K562 (cell line): ENCODE measurements at regions not wholly inside any gene's neighbourhood (a gene's known extent, or its start where the extent isn't known, plus 50 kb on each side); places are given as distances from the start of the nearest gene placed in this dataset.

Source experiments
- ATAC-seq: fragments of 200-7000 bp; cut with Tn5 transposase; 3 replicates; pipeline ENCODE4 v1.9.1; 2020; ENCODE audit warnings: moderate library complexity
- BruUV-seq: library from RNA; stranded (reverse); fragments of 400-500 nt; replicated peaks from 2 replicates; lab custom pipeline; 2021; lab: Mats Ljungman, UMichigan
- CTCF ChIA-PET: fragments of 300-600 bp; formaldehyde crosslinking; extraction: SDS; loops from one replicate; lab custom pipeline; 2021; ENCODE audit warnings: low intra/inter-chr PET ratio; lab: Yijun Ruan, JAX
- POLR2A ChIA-PET: fragments of 300-600, 350-650 bp; sonication (Branson Sonifier 250); formaldehyde crosslinking; extraction: SDS; loops from one replicate; lab custom pipeline; 2021; ENCODE audit warnings: antibody characterized with exemption, inconsistent platforms; lab: Yijun Ruan, JAX
- DNase-seq, 4 experiments: peaks; one replicate each; pipeline versions ENCODE4 v3.0.0 to v3.0.0-alpha.2; 2011 to 2018; ENCODE audit warnings: low spot score in 3 of 4, mixed read lengths in 3 of 4; ENCODE audit errors: extremely low read depth in 1 of 4
- FAIRE-seq: peaks from 2 replicates; lab custom pipeline; 2011; peaks lifted over from hg19 to GRCh38; lab: Jason Lieb, UNC
- H2AFZ ChIP-seq: 2 replicates; pipeline ENCODE4 v1.6.0; 2011; ENCODE audit warnings: low read depth, low read length, control low read depth, inconsistent platforms
- H3K27ac ChIP-seq: fragments of 200-600 bp; 3 replicates; pipeline ENCODE4 v1.8.0; 2011; ENCODE audit warnings: low read depth, mild to moderate bottlenecking, control low read depth, inconsistent platforms, low read length, moderate library complexity, mixed read lengths; ENCODE audit errors: extremely low read depth
- H3K27me3 ChIP-seq, 2 experiments: fragments of 300-600 bp in 1 of 2; 2 replicates in 1 of 2; 3 replicates in 1 of 2; pipeline versions ENCODE4 v1.6.0 to v1.8.0; 2011; ENCODE audit warnings: inconsistent platforms in 2 of 2, low read length in 2 of 2, mild to moderate bottlenecking in 1 of 2, mixed read lengths in 1 of 2, moderate library complexity in 1 of 2; ENCODE audit not compliant: control insufficient read depth in 2 of 2, insufficient read depth in 2 of 2
- H3K36me3 ChIP-seq: fragments of 300-600 bp; 3 replicates; pipeline ENCODE4 v1.8.0; 2011; ENCODE audit warnings: mild to moderate bottlenecking, low read length, inconsistent platforms; ENCODE audit not compliant: control insufficient read depth, insufficient read depth
- H3K4me1 ChIP-seq, 2 experiments: fragments of 200-600 bp in 1 of 2; replicated peaks in 1 of 2; 2 replicates in 1 of 2; 3 replicates in 1 of 2; pipeline versions ENCODE4 v1.5.1 to v1.8.0; 2011; ENCODE audit warnings: inconsistent platforms in 2 of 2, low read length in 2 of 2, mild to moderate bottlenecking in 1 of 2, mixed read lengths in 1 of 2, moderate library complexity in 1 of 2; ENCODE audit not compliant: control insufficient read depth in 2 of 2, insufficient read depth in 2 of 2
- H3K4me2 ChIP-seq: 2 replicates; pipeline ENCODE4 v1.6.1; 2011; ENCODE audit warnings: low read length, control low read depth, inconsistent platforms, mixed read lengths; ENCODE audit not compliant: insufficient read depth
- H3K4me3 ChIP-seq: fragments of 200-600 bp; sonication (generic), shearing (Covaris generic); 2 replicates; pipeline ENCODE4 v1.5.1; 2016; ENCODE audit warnings: control low read depth, inconsistent platforms
- H3K79me2 ChIP-seq: fragments of 200-600 bp; 3 replicates; pipeline ENCODE4 v1.8.0; 2011; ENCODE audit warnings: low read length, inconsistent platforms; ENCODE audit not compliant: control insufficient read depth, insufficient read depth
- H3K9ac ChIP-seq, 2 experiments: 2 replicates each; pipeline versions ENCODE4 v1.6.0 to v1.6.1; 2011; ENCODE audit warnings: low read depth in 2 of 2, low read length in 2 of 2, control low read depth in 1 of 2, inconsistent platforms in 1 of 2, mild to moderate bottlenecking in 1 of 2, mixed read lengths in 1 of 2; ENCODE audit not compliant: insufficient read depth in 1 of 2
- H3K9me1 ChIP-seq: one replicate; pipeline ENCODE4 v1.6.0; 2011; ENCODE audit warnings: inconsistent platforms, mild to moderate bottlenecking, low read length, moderate library complexity; ENCODE audit not compliant: control insufficient read depth, insufficient read depth
- H3K9me3 ChIP-seq: replicated peaks from 2 replicates; pipeline ENCODE4 v1.5.1; 2011; ENCODE audit warnings: low read depth, low read length, inconsistent platforms; ENCODE audit not compliant: control insufficient read depth, insufficient read depth
- H4K20me1 ChIP-seq: replicated peaks from 2 replicates; pipeline ENCODE4 v1.6.1; 2011; ENCODE audit warnings: low read length, inconsistent platforms, mixed read lengths; ENCODE audit not compliant: control insufficient read depth, insufficient read depth
- L3MBTL2 ChIP-seq: fragments of 450-650 bp; IDR thresholded peaks from 2 replicates; pipeline ENCODE4 v1.6.1; 2016; ENCODE audit warnings: mild to moderate bottlenecking, moderate library complexity
- MXI1 ChIP-seq: IDR thresholded peaks from 2 replicates; pipeline ENCODE4 v1.6.1; 2011; ENCODE audit warnings: low read depth, mild to moderate bottlenecking, improper control_type of control experiment, low read length
- NUFIP1 ChIP-seq: fragments of 450-650 bp; IDR thresholded peaks from 2 replicates; pipeline ENCODE4 v1.6.1; 2018; ENCODE audit not compliant: partially characterized antibody
- PCBP1 ChIP-seq: fragments of 200-400 bp; formaldehyde crosslinking; IDR thresholded peaks from 2 replicates; pipeline ENCODE4 v1.6.1; 2018; ENCODE audit warnings: mild to moderate bottlenecking, low read depth, low read length; ENCODE audit not compliant: poor library complexity, severe bottlenecking
- TAL1 ChIP-seq: fragments of 450-650 bp; IDR thresholded peaks from 2 replicates; pipeline ENCODE4 v1.6.1; 2016; ENCODE audit warnings: mild to moderate bottlenecking
- TFE3 ChIP-seq: fragments of 450-650 bp; formaldehyde crosslinking; IDR thresholded peaks from 2 replicates; pipeline ENCODE4 v1.4.0; 2020; ENCODE audit warnings: mild to moderate bottlenecking, mixed read lengths
- UBTF ChIP-seq, 2 experiments: IDR thresholded peaks; 2 replicates each; pipeline ENCODE4 v1.6.1; 2012; ENCODE audit warnings: improper control_type of control experiment in 2 of 2, low read depth in 2 of 2, low read length in 2 of 2, borderline replicate concordance in 1 of 2
- ZKSCAN1 ChIP-seq: fragments of 150-350 bp; IDR thresholded peaks from 2 replicates; pipeline ENCODE4 v1.6.1; 2016; ENCODE audit warnings: low read depth, low read length
- ZKSCAN3 ChIP-seq: fragments of 250-450 bp; sonication (Bioruptor Pico); IDR thresholded peaks from 2 replicates; pipeline ENCODE4 v1.4.0; 2020
- ZNF239 ChIP-seq: fragments of 250-450 bp; sonication (Bioruptor Pico); IDR thresholded peaks from 2 replicates; pipeline ENCODE4 v1.4.0; 2020; ENCODE audit warnings: mild to moderate bottlenecking
- WGBS: fragments of 100-300 bp; shearing (Covaris generic); methylation state at CpG from one replicate; pipeline ENCODE4 v1.1.6; 2016; ENCODE audit warnings: low coverage, mixed read lengths; ENCODE audit not compliant: insufficient coverage; ENCODE audit errors: missing lambda C conversion rate; 5-methylcytosine and 5-hydroxymethylcytosine counted together
- in situ Hi-C: fragments of 300-500 bp; cut with MboI; formaldehyde crosslinking; loops from 4 replicates; pipeline ENCODE4 v1.15.0; 2018; ENCODE audit warnings: inconsistent platforms, mixed read lengths
- intact Hi-C: fragments of 100-400 bp; cut with micrococcal nuclease; formaldehyde crosslinking; loops from 2 replicates; pipeline ENCODE4 v1.14.2; 2022

- whole genome bisulfite sequencing: 0% methylated on average over 3 of the region's 3 CpGs
- no peak overlapping the region for H3K4me3 ChIP-seq
- no peaks in the 10 kb centered on the region for H3K36me3 ChIP-seq
- H2AFZ ChIP-seq: no peak overlapping the region
- no peaks in the 10 kb centered on the region for H3K9me1 ChIP-seq
- H3K4me2 ChIP-seq: no peak overlapping the region
- ATAC-seq (no peak), FAIRE-seq (no peak), DNase-seq (no peak)
- H3K9ac ChIP-seq: no peak overlapping the region
- H3K4me1 ChIP-seq: no peaks in the 10 kb centered on the region
- intact Hi-C loops (no loop called here), in situ Hi-C loops (no loop called here)
- H3K9me3 ChIP-seq: no peaks in the 10 kb centered on the region
- no TSS peak for BruUV-seq
- H3K27me3 ChIP-seq: no peaks in the 10 kb centered on the region
- no peaks in the 10 kb centered on the region for H4K20me1 ChIP-seq
- ChIA-PET POLR2A (no interaction called here), CTCF (no interaction called here)
- no peaks in the 10 kb centered on the region for H3K79me2 ChIP-seq
- H3K27ac ChIP-seq: no peak overlapping the region
- TF ChIP-seq TAL1: no peak
- TF ChIP-seq L3MBTL2: no peak
- no peak for TF ChIP-seq ZKSCAN3
These were observed 128.4 kb downstream of the AGTR2 start for GRCh38 chrX:116298956-116299355.

- H4K20me1 ChIP-seq: no peaks in the 10 kb centered on the region
- FAIRE-seq: no peak
- no peak for DNase-seq
- no peak for TF ChIP-seq PCBP1
- TF ChIP-seq NUFIP1: no peak
- TF ChIP-seq MXI1: no peak
- no peak for TF ChIP-seq ZNF239 (CRISPR knock-in tag)
- no peak for TF ChIP-seq ZKSCAN1
- TF ChIP-seq UBTF (IDR thresholded peaks at IDR 0.05; ENCODE audit: borderline replicate concordance in 1 of 2, low read depth in 2 of 2, low read length in 2 of 2): no peak
- TF ChIP-seq TFE3 (CRISPR knock-in tag): no peak
- TF ChIP-seq, all 486 proteins: peak for 0
- Histone ChIP-seq H2AFZ (no peak overlapping the region), H3K4me2 (no peak overlapping the region), H3K36me3 (no peaks in the 10 kb centered on the region), H3K79me2 (no peaks in the 10 kb centered on the region), H3K27me3 (no peaks in the 10 kb centered on the region), H3K9me1 (no peaks in the 10 kb centered on the region), H3K9ac (no peak overlapping the region), H3K4me1 (no peaks in the 10 kb centered on the region), H3K9me3 (no peaks in the 10 kb centered on the region), H3K27ac (no peak overlapping the region), H3K4me3 (no peak overlapping the region)
- ChIA-PET POLR2A (no interaction called here), CTCF (no interaction called here)
- WGBS: 0% methylated on average over 2 of the region's 2 CpGs
- in situ Hi-C loops (no loop called here), intact Hi-C loops (no loop called here)
- no TSS peak for BruUV-seq
- ATAC-seq: no peak
These were observed 130.2 kb upstream of the SLC6A14 start for GRCh38 chrX:116306218-116306617.
